Kidney glomerular epithelial cell (primary cell): ENCODE measurements at regions not wholly inside any gene's neighbourhood (a gene's known extent, or its start where the extent isn't known, plus 50 kb on each side); places are given as distances from the start of the nearest gene placed in this dataset.
A peak's percentile ranks its signal among the peaks of the same experiment; 100 is the strongest.

ENCODE experiments used
- DNase-seq: peaks from one replicate; lab custom pipeline; 2025; lab: John Stamatoyannopoulos, UW

- DNase-seq = peak; percentile 60
Measured at GRCh38 chr21:25329227-25329825, 278.0 kb downstream of the MRPL39 start.

DNA sequence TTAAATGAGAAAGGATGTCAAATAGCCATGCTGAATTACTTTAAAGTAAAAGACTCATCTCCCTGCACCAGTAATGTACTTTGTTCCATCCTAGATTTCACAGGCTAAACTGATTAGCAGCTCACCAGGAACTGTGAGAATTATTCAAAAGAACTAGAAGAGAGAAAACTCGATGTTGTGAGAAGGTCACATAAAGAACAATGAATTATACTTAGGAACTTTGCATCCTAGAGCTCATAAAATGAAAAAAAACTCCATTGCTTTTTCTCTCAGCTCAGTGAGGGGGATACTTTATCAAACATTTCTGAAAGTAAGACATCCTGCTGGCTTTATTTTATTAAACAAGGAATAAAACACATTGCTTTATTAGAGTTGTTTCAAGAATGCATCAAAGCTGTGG is 278.5 kb downstream of the MRPL39 start:
- DNase-seq = no peak

- DNase-seq = no peak
Measured at GRCh38 chr21:25326181-25326580, 281.1 kb downstream of the MRPL39 start.

- no peak for DNase-seq
Measured at GRCh38 chr21:25324666-25325065, 282.6 kb downstream of the MRPL39 start.

GRCh38 chr21:25323356-25323949 is 283.8 kb downstream of the MRPL39 start:
- no peak for DNase-seq

DNA sequence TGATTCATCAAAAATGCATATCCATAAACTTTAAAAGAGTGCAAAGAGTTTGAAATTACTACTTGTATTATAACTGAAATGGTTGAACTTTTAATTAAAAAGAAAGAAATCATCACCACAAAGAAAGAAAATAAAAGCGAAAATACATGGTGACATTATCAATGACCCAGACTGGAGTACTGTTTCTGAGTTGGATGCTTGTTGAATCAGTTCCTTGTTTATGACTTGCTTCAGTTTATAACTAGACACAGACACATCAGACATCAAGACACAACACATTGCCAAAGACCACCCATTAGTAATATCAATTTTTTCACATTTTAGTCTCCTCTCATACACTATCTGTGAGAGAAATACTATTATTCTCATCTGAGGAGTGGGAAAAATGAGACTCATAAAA is 293.0 kb downstream of the MRPL39 start:
- no peak for DNase-seq

DNA sequence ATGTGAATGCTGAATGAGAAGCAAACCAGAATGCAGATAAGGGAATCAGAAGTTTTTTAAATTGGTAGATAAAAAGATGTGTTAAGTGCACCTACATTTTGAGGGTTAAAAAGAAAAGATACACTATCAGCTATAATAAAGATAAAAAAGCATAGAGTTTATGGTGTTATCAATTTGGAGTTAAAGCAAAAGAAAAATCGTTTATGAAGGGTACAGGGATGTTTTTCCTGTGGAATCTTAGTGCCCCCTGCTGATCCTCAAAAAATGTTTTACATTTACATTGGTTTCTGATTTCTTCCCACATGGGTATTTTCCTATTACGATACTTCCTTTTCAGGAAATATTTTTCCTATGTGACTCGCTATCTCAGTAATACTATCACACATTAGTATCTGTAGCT is 293.5 kb downstream of the MRPL39 start:
- no peak for DNase-seq

DNA sequence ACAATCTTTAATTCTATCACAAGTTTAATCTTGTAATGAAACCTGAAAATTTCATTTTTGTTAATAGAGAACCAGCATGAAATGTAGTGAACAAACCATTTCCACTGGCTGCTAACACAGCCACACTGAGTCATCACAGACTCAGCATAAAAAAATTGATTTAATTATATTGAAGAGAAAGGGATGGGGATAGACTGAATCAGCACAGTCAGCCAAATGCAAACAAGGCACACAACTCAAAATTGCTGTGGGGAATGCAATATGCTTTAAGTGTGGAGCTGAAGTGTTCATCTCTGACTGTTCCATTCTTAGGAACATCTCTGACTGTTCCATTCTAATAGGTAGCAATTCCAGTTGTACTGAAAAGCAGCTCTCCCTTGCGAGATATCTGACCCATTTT is 299.8 kb downstream of the MRPL39 start:
- no peak for DNase-seq

GRCh38 chr21:25304611-25305010 is 302.7 kb downstream of the MRPL39 start:
- no peak for DNase-seq

- no peak for DNase-seq
Measured at GRCh38 chr21:25300632-25301031, 306.6 kb downstream of the MRPL39 start.

- no peak for DNase-seq
Measured at GRCh38 chr21:25298512-25299491, 308.5 kb downstream of the MRPL39 start.

GRCh38 chr21:25297117-25297516 is 310.2 kb downstream of the MRPL39 start:
- DNase-seq = no peak

DNA sequence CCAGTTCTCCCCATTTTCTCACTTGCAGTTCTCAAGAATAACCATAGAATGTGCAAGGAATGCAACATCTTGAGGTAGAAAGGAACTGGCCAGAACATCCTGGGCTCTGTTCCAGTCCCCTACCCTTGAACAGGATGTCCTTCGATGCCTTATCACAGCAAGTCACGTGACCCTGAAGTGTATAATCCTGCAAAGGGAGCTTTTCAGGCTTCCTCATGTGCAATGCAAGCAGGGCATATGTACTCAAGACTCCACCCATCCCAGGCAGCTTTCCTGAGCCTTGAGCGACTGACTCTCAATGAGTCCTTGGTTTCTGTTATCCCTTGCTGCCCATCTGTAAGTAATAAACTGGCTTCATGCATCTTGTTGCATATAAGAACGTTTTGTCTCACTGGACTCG is 311.0 kb downstream of the MRPL39 start:
- DNase-seq = no peak

DNA sequence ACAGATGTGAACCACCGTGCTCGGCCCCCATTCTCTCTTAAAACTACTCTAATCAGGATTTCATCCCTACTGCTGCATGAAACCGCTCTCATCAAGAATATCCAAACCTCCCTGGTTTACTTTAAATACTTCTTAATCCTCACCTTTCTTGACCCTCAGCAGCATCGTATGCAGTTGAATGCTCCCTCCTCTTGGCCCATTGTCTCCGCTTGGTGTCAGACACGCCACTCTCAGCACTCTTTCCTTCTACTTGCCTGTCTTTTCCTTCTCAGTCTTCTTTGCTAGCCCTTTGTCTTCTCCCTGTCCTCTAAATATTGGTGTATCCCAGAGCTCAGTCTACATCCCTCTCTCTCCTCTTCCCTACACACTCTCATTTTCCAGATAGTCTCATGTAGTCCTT is 314.9 kb downstream of the MRPL39 start:
- DNase-seq = no peak

DNA sequence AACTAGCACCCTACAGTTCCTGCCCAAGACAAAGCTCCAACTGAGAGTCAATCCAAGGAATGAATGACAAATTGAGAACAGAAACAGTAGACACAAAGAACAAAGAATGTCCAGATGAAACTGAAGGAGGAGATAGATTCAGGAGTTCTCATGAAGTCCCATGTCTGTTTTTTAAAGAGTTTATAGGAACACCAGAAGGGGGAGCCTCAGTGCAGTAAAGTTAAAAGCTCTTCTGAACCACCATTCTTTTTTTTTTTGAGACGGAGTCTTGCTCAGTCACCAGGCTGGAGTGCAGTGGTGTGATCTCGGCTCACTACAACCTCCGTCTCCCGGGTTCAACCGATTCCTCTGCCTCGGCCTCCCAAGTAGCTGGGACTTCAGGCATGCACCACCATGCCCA is 323.6 kb downstream of the MRPL39 start:
- peak; percentile 29 for DNase-seq

DNA sequence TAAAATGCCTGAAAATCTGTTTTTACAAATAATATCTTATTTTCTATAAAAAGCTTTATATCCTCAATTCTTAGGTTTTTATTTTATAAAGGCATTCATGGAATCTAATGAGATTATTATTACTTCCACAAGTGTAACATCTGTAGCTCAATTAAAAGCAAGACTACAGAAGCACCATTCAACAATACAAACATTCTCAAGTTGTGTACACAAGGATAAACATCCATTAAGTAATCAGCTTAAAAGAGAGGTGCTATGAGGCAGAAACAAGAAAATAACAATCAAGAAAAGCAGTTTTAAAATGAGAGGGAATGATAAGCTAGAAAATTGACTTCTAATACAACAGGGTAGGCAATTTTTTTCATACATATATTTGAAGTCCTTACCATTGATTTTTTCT is 326.1 kb downstream of the MRPL39 start:
- no peak for DNase-seq

DNA sequence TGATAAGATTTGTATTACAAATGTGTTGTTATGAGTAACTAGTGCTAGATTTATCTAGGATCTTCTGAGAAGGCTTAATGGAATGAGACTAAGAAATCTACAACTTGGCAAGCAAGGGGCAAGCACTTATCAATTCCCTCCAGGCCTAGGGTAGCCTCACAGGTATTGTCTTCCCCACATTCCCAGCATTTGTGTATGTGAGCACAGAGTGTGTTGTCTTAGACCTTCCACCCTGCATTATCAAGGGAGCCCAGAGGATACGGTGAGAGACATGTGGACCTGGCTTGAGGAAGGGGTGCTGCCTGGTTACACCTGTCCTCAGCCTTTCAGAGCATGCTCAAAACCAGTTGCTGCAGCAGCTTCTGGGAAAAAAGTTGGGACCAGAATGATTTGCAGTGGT is 327.2 kb downstream of the MRPL39 start:
- DNase-seq = no peak

DNA sequence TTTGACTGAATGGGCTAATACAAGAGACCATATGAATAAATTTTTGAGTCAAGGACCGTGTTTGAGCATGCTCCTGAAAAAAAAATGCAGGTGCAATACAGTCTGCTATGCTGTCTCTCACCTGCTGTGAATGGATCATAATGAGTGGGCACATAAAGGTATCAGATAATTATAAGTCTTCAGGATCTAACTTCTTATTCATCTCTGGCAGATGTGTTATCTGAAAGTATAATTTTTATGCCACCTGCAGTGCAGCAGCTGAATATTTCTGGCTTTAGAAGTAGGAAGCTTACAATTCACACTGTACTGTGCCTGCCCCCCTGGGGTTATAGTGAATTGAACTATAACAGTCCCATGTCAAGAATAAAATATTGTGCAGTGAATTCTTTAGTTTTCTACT is 333.3 kb downstream of the MRPL39 start:
- DNase-seq = no peak

DNA sequence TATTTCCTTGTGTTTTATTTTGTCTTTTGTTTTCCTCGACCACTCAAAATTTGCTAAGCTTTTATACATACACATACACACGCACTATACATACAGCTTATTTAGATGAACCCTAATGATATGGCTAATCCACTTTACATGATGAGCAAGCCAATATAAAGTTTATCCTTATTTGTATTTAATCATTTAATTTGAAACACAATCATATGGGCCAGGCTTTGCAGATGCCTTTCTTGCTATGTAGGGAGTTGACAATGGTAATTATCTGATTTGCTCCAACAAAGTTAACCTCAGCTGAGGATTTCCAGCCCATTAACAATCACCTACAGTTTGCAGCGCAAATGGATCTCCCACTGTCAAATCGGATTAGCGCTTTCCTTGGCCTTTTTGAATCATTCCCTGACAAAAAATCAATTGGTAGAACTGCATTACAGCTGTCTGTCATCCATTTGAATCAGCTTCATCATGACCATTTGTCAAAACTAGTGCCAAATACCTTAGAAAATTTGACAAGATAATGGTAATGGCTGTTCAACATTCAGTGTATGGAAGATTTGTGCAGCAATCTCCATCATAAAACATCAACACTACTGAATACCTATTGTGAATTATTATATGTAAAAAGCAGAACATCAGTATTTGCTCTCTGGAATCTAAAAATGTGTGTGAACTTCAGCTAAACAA is 352.6 kb downstream of the MRPL39 start:
- DNase-seq = no peak

DNA sequence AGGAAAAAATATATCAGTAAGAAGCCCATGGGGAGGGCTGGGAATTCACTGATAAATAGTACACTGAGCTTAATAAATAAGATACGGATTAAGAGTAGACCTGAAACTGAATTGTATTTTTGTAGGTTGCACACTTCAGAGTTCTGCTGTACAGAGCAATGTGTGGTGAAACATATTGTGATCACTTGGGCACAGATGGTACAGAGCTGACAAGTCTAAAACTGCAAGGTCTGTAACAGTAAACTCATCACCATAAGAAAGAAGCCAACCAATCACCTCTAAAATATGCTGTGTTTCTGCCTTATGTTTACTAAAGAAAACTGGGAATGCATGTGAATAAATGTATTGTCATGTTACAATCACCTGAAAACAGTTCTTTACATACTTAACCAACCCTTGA is 360.7 kb downstream of the MRPL39 start:
- no peak for DNase-seq

DNA sequence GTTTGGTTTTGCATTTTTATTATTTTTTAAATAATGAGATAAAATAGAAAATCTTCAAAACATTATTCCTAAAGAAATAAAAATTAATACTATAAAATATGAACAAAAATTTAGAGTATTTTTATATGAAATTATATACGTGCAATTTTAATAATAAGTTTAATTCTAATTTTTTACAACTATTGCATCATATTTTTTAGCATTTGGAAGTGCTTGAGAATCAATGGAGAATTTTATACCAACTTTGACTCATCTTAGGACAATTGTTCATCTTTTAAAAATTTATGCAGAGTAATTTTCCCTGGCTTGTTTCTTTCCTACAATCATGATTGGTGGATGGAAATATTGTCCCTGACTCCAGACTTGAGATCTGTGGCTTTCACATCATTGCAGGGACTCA is 362.5 kb downstream of the MRPL39 start:
- DNase-seq = no peak

DNA sequence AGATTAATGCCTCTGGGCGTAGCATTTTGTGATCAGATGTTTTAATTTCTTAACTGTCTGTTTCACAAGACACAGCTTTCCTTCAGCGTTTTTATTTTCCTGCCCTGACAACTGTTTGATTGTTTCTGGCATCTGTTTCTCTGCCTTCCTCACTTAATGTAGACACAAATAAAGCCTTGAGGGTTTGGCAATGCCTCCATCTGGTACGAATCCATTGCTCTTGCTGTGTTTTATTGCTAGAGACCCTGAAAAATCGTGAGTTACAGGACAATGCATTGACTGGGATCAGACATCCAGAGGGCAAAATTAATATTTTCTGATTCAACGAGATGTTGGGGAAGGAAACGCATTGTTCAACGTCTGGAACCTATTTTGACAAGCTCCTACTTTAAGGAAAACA is 363.5 kb downstream of the MRPL39 start:
- DNase-seq = no peak

DNA sequence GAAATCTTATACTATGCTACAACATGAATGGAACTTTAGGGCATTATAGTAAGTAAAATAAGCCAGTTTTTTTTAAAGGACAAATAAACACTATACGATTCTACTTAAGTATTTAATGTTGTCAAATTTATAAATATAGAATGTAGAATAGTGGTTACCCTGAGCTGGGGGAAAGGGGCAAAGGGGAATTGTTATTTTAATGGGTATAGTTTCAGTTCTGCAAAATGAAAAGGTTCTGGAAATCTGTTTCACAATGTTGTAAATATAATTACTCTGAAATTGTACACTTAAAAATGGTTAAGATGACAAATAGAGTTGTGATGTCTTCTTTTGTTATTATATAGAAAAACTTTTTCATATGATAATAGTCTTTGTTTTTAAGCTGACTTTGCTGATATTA is 366.3 kb downstream of the MRPL39 start:
- DNase-seq = no peak
